ENCODE measurements at regions not wholly inside any gene's neighbourhood (a gene's known extent, or its start where the extent isn't known, plus 50 kb on each side); places are given as distances from the start of the nearest gene placed in this dataset.

DNA sequence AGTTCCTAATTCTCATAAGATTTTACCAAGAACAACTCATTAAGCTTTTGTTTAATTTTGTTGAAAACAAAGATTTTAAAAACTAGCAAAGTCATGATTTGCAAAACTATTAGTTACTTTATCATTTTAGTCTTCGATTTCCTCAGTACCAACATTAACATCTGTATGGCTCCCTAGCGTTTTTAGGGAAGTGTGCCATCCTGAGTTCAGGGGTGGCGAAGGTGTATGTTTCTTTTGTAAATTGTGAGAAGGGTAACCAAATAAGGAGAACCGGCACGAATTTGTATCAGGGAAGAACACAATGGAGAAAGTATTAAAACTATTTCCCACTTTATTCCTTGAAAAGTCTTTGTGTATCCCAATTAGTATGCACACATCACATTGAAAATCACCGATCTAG, 419.9 kb downstream of the DSC3 start:
- Mint-ChIP-seq H3K27ac (no peak overlapping the region), H3K4me1 (peaks cover 31% of the 10 kb centered on the region in 2 experiments), H3K36me3 (ENCODE audit: insufficient read depth in 1 of 3, low read depth in 3 of 3) (peaks cover 0 to 9% (median 7%) of the 10 kb centered on the region in 3 experiments; a peak in 5 of 7 replicates), H3K9me3 (peaks cover 2 to 5% of the 10 kb centered on the region in 2 experiments; a peak in 1 of 5 replicates), H3K27me3 (ENCODE audit: low read depth) (peaks cover 78% of the 10 kb centered on the region), H3K4me3 (no peak overlapping the region; a peak in 1 of 5 replicates)
- no peak overlapping the region for H2BK15ac ChIP-seq (ENCODE audit: low read depth, low read length)
- no peak overlapping the region for H4K91ac ChIP-seq (ENCODE audit: insufficient read length, low read depth, low read length)
- no peak overlapping the region for H3K9ac ChIP-seq (ENCODE audit: extremely low read depth, insufficient read length, low read length)
- no peak overlapping the region for H3K18ac ChIP-seq (ENCODE audit: insufficient read length, low read depth, low read length)
- H4K5ac ChIP-seq (ENCODE audit: insufficient read length, low read depth, low read length) = no peak overlapping the region
- no peak overlapping the region for H3K4ac ChIP-seq (ENCODE audit: low read depth, low read length)
- no peak overlapping the region for H2BK20ac ChIP-seq (ENCODE audit: low read depth, low read length, poor library complexity, severe bottlenecking)
- no peak overlapping the region for H3K27ac ChIP-seq (ENCODE audit: insufficient read length, low read depth, low read length)
- H3K14ac ChIP-seq (ENCODE audit: insufficient read depth, low read length) = no peak overlapping the region
- WGBS (ENCODE audit: extremely low coverage, insufficient read length, low lambda C conversion rate) = no CpG with 5 or more reads among the region's 6 CpGs
- no peak overlapping the region for H2BK5ac ChIP-seq (ENCODE audit: insufficient read length, low read length)
- peaks cover 2% of the 10 kb centered on the region; the same call in 1 of the 2 replicates for H3K4me1 ChIP-seq (ENCODE audit: insufficient read depth, low read length)
- H3K23ac ChIP-seq (ENCODE audit: insufficient read length, low read depth, low read length) = no peak overlapping the region
- H3K56ac ChIP-seq (ENCODE audit: insufficient read length, low read depth, low read length) = no peak overlapping the region
- TF ChIP-seq, protein P1, sequence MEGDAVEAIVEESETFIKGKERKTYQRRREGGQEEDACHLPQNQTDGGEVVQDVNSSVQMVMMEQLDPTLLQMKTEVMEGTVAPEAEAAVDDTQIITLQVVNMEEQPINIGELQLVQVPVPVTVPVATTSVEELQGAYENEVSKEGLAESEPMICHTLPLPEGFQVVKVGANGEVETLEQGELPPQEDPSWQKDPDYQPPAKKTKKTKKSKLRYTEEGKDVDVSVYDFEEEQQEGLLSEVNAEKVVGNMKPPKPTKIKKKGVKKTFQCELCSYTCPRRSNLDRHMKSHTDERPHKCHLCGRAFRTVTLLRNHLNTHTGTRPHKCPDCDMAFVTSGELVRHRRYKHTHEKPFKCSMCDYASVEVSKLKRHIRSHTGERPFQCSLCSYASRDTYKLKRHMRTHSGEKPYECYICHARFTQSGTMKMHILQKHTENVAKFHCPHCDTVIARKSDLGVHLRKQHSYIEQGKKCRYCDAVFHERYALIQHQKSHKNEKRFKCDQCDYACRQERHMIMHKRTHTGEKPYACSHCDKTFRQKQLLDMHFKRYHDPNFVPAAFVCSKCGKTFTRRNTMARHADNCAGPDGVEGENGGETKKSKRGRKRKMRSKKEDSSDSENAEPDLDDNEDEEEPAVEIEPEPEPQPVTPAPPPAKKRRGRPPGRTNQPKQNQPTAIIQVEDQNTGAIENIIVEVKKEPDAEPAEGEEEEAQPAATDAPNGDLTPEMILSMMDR (conservative IDR thresholded peaks at IDR 0.05) = no peak
- H3K4me2 ChIP-seq (ENCODE audit: insufficient read depth, insufficient read length, low read length) = no peak overlapping the region
- H2AFZ ChIP-seq (ENCODE audit: low read length) = no peak overlapping the region
- no peak for DNase-seq
- H2BK12ac ChIP-seq (ENCODE audit: insufficient read length, low read depth, low read length) = no peak overlapping the region
- no peak overlapping the region for H4K8ac ChIP-seq (replicated peaks; ENCODE audit: insufficient read length, low read depth, low read length)
- no peaks in the 10 kb centered on the region for H3K23me2 ChIP-seq (ENCODE audit: insufficient read length, low read depth, low read length, poor library complexity, severe bottlenecking)
- H2AK5ac ChIP-seq (ENCODE audit: insufficient read length, low read length) = no peak overlapping the region
- no peak overlapping the region for H2BK120ac ChIP-seq (ENCODE audit: low read depth, low read length, poor library complexity, severe bottlenecking)
- H3K9me3 ChIP-seq (ENCODE audit: control insufficient read depth, low read depth, low read length) = no peaks in the 10 kb centered on the region
- no peaks in the 10 kb centered on the region for H3K79me2 ChIP-seq (ENCODE audit: insufficient read depth, low read length)
- H3K27me3 ChIP-seq (ENCODE audit: insufficient read depth, low read length) = no peaks in the 10 kb centered on the region; the same call in 1 of the 2 replicates
- no peaks in the 10 kb centered on the region for H4K20me1 ChIP-seq (ENCODE audit: control insufficient read depth, insufficient read depth, insufficient read length)
- H3T11ph ChIP-seq (ENCODE audit: low read length) = no peak overlapping the region
- no peaks in the 10 kb centered on the region for H3K79me1 ChIP-seq (ENCODE audit: insufficient read depth, low read depth, low read length, poor library complexity, severe bottlenecking)
